MCF 10A (cell line): ENCODE measurements at regions not wholly inside any gene's neighbourhood (a gene's known extent, or its start where the extent isn't known, plus 50 kb on each side); places are given as distances from the start of the nearest gene placed in this dataset.

Source experiments
- BruUV-seq: library from RNA; stranded (reverse); fragments of 400-500 nt; replicated peaks from 2 replicates; lab custom pipeline; 2021; lab: Mats Ljungman, UMichigan
- CTCF ChIA-PET: fragments of 300-600 bp; sonication (Branson Sonifier 250); formaldehyde crosslinking; extraction: SDS; loops from one replicate; lab custom pipeline; 2021; ENCODE audit warnings: antibody characterized with exemption, inconsistent platforms; lab: Yijun Ruan, JAX
- POLR2A ChIA-PET: fragments of 300-600, 350-650 bp; sonication (Branson Sonifier 250); formaldehyde crosslinking; extraction: SDS; loops from one replicate; lab custom pipeline; 2020; ENCODE audit warnings: antibody characterized with exemption, inconsistent platforms; lab: Yijun Ruan, JAX
- DNase-seq: peaks from one replicate; pipeline ENCODE4 v3.0.0-alpha.2; 2018; ENCODE audit not compliant: unreplicated experiment
- H3K27ac Mint-ChIP-seq: one replicate; pipeline ENCODE4 v1.8.0; 2022; ENCODE audit warnings: mild to moderate bottlenecking, low read depth, mixed read lengths; ENCODE audit not compliant: unreplicated experiment
- H3K27me3 Mint-ChIP-seq: one replicate; pipeline ENCODE4 v1.8.0; 2022; ENCODE audit warnings: mixed read lengths; ENCODE audit not compliant: insufficient read depth, unreplicated experiment
- H3K36me3 Mint-ChIP-seq: one replicate; pipeline ENCODE4 v1.8.0; 2022; ENCODE audit warnings: mild to moderate bottlenecking, moderate library complexity, mixed read lengths; ENCODE audit not compliant: insufficient read depth, unreplicated experiment
- H3K4me1 Mint-ChIP-seq: one replicate; pipeline ENCODE4 v1.8.0; 2022; ENCODE audit warnings: mixed read lengths; ENCODE audit not compliant: insufficient read depth, unreplicated experiment
- H3K4me3 Mint-ChIP-seq: one replicate; pipeline ENCODE4 v1.8.0; 2022; ENCODE audit warnings: mild to moderate bottlenecking, moderate library complexity, mixed read lengths; ENCODE audit not compliant: unreplicated experiment
- H3K9me3 Mint-ChIP-seq: one replicate; pipeline ENCODE4 v1.8.0; 2022; ENCODE audit warnings: mixed read lengths; ENCODE audit not compliant: unreplicated experiment
- CTCF ChIP-seq: fragments of 200-600 bp; IDR thresholded peaks from one replicate; pipeline ENCODE4 v1.8.0; 2022; ENCODE audit warnings: antibody characterized with exemption, mild to moderate bottlenecking; ENCODE audit not compliant: unreplicated experiment
- intact Hi-C: fragments of 100-400 bp; cut with micrococcal nuclease; formaldehyde crosslinking; loops from 2 replicates; pipeline ENCODE4 v1.14.1; 2022

GRCh38 chr3:191634902-191635301, 173.9 kb downstream of the PYDC2 start:
- no peak for DNase-seq
- Mint-ChIP-seq H3K9me3 (no peaks in the 10 kb centered on the region), H3K27ac (no peak overlapping the region), H3K4me3 (no peak overlapping the region), H3K36me3 (peaks cover 6% of the 10 kb centered on the region), H3K4me1 (no peaks in the 10 kb centered on the region), H3K27me3 (no peaks in the 10 kb centered on the region)
- ChIA-PET POLR2A (interaction anchor here (0.7 kb wide), 2 partner anchors 36 to 114 kb away, joined by 3 read pairs; no protein-coding TSS in a partner anchor), CTCF (no interaction called here)
- intact Hi-C loops, result no loop called here
- TF ChIP-seq CTCF, result no peak
- BruUV-seq, result no TSS peak

- H3K9me3 Mint-ChIP-seq, result no peaks in the 10 kb centered on the region
- H3K27me3 Mint-ChIP-seq, result no peaks in the 10 kb centered on the region
- ChIA-PET POLR2A (interaction anchor here (1.1 kb wide), 1 partner anchor 183 kb away, joined by 3 read pairs; no protein-coding TSS in a partner anchor), CTCF (interaction anchor here (0.5 to 0.8 kb wide), 2 partner anchors 497 to 785 kb away, joined by 3 to 4 read pairs; no protein-coding TSS in a partner anchor)
- H3K27ac Mint-ChIP-seq, result no peak overlapping the region
- H3K4me1 Mint-ChIP-seq, result no peaks in the 10 kb centered on the region
- DNase-seq, result no peak
- TF ChIP-seq CTCF, result no peak
- intact Hi-C loops, result no loop called here
- no peak overlapping the region for H3K4me3 Mint-ChIP-seq
- peaks cover 6% of the 10 kb centered on the region for H3K36me3 Mint-ChIP-seq
- BruUV-seq, result no TSS peak
Measured at GRCh38 chr3:191637611-191638010, 176.6 kb downstream of the PYDC2 start.

DNA sequence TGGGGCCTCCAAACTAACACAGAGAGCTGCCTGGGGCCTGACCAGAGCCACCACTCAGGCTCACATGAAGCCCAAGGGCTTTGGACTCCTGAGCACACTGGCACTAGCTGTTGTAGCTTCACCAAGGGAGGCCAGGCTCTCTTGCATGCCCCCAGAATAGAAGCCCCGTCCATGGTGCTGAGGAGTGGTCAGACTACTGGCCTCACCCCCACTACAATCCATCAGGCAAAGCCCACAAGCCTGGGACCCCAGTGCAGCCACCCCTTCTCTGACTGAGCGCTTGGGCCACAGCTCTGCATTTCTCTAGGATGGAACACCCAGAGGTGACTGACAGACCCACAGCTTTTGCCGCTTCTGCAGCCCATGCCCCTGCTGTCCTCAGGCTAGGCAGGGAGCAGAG, 180.8 kb downstream of the PYDC2 start:
- H3K9me3 Mint-ChIP-seq, result peaks cover 15% of the 10 kb centered on the region
- DNase-seq, result no peak
- no peaks in the 10 kb centered on the region for H3K36me3 Mint-ChIP-seq
- intact Hi-C loops, result no loop called here
- CTCF ChIA-PET, result interaction anchor here (0.6 kb wide), 2 partner anchors 188 to 728 kb away, joined by 3 read pairs; no protein-coding TSS in a partner anchor
- no peaks in the 10 kb centered on the region for H3K27me3 Mint-ChIP-seq
- no peak for TF ChIP-seq CTCF
- no peaks in the 10 kb centered on the region for H3K4me1 Mint-ChIP-seq
- H3K4me3 Mint-ChIP-seq, result no peak overlapping the region
- POLR2A ChIA-PET, result interaction anchor here (0.6 to 0.7 kb wide), 2 partner anchors 247 to 285 kb away, joined by 3 read pairs; no protein-coding TSS in a partner anchor
- BruUV-seq, result no TSS peak
- no peak overlapping the region for H3K27ac Mint-ChIP-seq

DNA sequence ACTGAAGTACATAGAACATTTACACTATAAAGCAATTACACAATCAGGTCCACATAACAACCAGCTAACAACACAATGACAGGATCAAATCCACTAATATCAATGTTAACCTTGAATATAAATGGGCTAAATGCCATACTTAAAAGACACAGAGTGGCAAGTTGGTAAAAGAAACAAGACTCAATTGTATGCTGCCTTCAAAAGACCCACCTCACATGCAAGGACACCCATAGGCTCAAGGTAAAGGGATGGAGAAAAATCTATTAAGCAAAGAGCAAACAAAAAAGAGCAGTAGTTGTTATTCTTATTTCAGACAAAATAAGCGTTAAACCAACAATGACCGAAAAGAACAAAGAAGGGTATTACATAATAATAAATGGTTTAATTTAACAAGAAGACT, 183.3 kb downstream of the PYDC2 start:
- DNase-seq, result no peak
- no peak for TF ChIP-seq CTCF
- peaks cover 15% of the 10 kb centered on the region for H3K9me3 Mint-ChIP-seq
- intact Hi-C loops, result no loop called here
- ChIA-PET CTCF (interaction anchor here (0.6 kb wide), 1 partner anchor 25 kb away, joined by 3 read pairs; no protein-coding TSS in a partner anchor), POLR2A (interaction anchor here (0.6 to 1.1 kb wide), 3 partner anchors 8 to 132 kb away, joined by 3 read pairs; no protein-coding TSS in a partner anchor)
- no peaks in the 10 kb centered on the region for H3K4me1 Mint-ChIP-seq
- no peaks in the 10 kb centered on the region for H3K27me3 Mint-ChIP-seq
- H3K36me3 Mint-ChIP-seq, result peaks cover 5% of the 10 kb centered on the region
- no peak overlapping the region for H3K27ac Mint-ChIP-seq
- BruUV-seq, result no TSS peak
- H3K4me3 Mint-ChIP-seq, result no peak overlapping the region
